H1 (cell line): ENCODE measurements at regions not wholly inside any gene's neighbourhood (a gene's known extent, or its start where the extent isn't known, plus 50 kb on each side); places are given as distances from the start of the nearest gene placed in this dataset.

Source experiments
- CTCF ChIA-PET: fragments of 300-600 bp; sonication (Branson Sonifier 250); formaldehyde crosslinking; loops from one replicate; lab custom pipeline; 2021; ENCODE audit not compliant: partially characterized antibody; lab: Charles Lee
- POLR2A ChIA-PET: fragments of 300-600 bp; sonication (Branson Sonifier 250); formaldehyde crosslinking; loops from one replicate; lab custom pipeline; 2021; ENCODE audit warnings: inconsistent platforms; ENCODE audit not compliant: partially characterized antibody; lab: Charles Lee
- DNase-seq, 2 experiments: peaks; one replicate each; pipeline versions ENCODE4 v3.0.0 to v3.0.0-alpha.2; 2010 to 2022; ENCODE audit warnings: low spot score in 2 of 2, low read depth in 1 of 2, mixed read lengths in 1 of 2
- FAIRE-seq: peaks from 2 replicates; lab custom pipeline; 2011; peaks lifted over from hg19 to GRCh38; lab: Jason Lieb, UNC
- H2AFZ ChIP-seq: 2 replicates; pipeline ENCODE4 v1.8.1; 2012; ENCODE audit warnings: low read length, inconsistent platforms
- H2AK5ac ChIP-seq: 2 replicates; pipeline ENCODE4 v1.6.1; 2013; ENCODE audit warnings: low read depth, low read length
- H2BK120ac ChIP-seq: replicated peaks from 2 replicates; pipeline ENCODE3; 2013; ENCODE audit warnings: low read depth, low read length, inconsistent platforms
- H2BK12ac ChIP-seq: 2 replicates; pipeline ENCODE4 v1.6.1; 2013; ENCODE audit warnings: low read depth, low read length
- H2BK15ac ChIP-seq: 2 replicates; pipeline ENCODE4 v1.6.1; 2013; ENCODE audit warnings: low read length
- H2BK20ac ChIP-seq: 2 replicates; pipeline ENCODE4 v1.6.1; 2013; ENCODE audit warnings: low read length
- H2BK5ac ChIP-seq: 2 replicates; pipeline ENCODE4 v1.6.1; 2013; ENCODE audit warnings: low read depth, low read length
- H3K14ac ChIP-seq: 2 replicates; pipeline ENCODE4 v1.6.1; 2013; ENCODE audit warnings: inconsistent platforms; ENCODE audit not compliant: insufficient read length
- H3K18ac ChIP-seq: 2 replicates; pipeline ENCODE4 v1.6.1; 2013; ENCODE audit warnings: low read length; ENCODE audit errors: extremely low read depth
- H3K23ac ChIP-seq: 2 replicates; pipeline ENCODE4 v1.6.1; 2013; ENCODE audit warnings: inconsistent platforms; ENCODE audit not compliant: insufficient read length
- H3K23me2 ChIP-seq: 2 replicates; pipeline ENCODE4 v1.6.1; 2013; ENCODE audit warnings: low read depth, low read length
- H3K27ac ChIP-seq: 2 replicates; pipeline ENCODE4 v1.6.1; 2011; ENCODE audit warnings: low read depth, low read length, inconsistent platforms
- H3K27me3 ChIP-seq, 4 experiments: replicated peaks in 1 of 4; 1 replicate in 1 of 4; 2 replicates in 3 of 4; pipeline versions ENCODE4 v1.6.1 to v1.8.1; 2011 to 2013; ENCODE audit warnings: low read length in 3 of 4, mild to moderate bottlenecking in 3 of 4, inconsistent platforms in 2 of 4, mixed read lengths in 2 of 4, moderate library complexity in 1 of 4; ENCODE audit not compliant: control insufficient read depth in 3 of 4, insufficient read depth in 3 of 4; ENCODE audit errors: extremely low read depth in 1 of 4
- H3K36me3 ChIP-seq, 4 experiments: 2 replicates each; pipeline versions ENCODE4 v1.6.1 to v1.8.1; 2011 to 2013; ENCODE audit warnings: mild to moderate bottlenecking in 4 of 4, low read length in 3 of 4, moderate library complexity in 2 of 4, control low read depth in 1 of 4, inconsistent platforms in 1 of 4; ENCODE audit not compliant: insufficient read depth in 4 of 4, control insufficient read depth in 2 of 4
- H3K4ac ChIP-seq: replicated peaks from 2 replicates; pipeline ENCODE3; 2013; ENCODE audit warnings: low read length, low read depth, mixed read lengths, inconsistent platforms; ENCODE audit not compliant: insufficient read length
- H3K4me1 ChIP-seq, 4 experiments: replicated peaks in 1 of 4; 1 replicate in 1 of 4; 2 replicates in 3 of 4; pipeline versions ENCODE4 v1.6.1 to v1.8.1; 2011 to 2013; ENCODE audit warnings: low read length in 3 of 4, inconsistent platforms in 2 of 4, mixed read lengths in 1 of 4; ENCODE audit not compliant: insufficient read depth in 4 of 4, control insufficient read depth in 3 of 4
- H3K4me2 ChIP-seq, 2 experiments: 2 replicates each; pipeline versions ENCODE4 v1.6.1 to v1.8.1; 2011 to 2013; ENCODE audit warnings: low read depth in 2 of 2, low read length in 2 of 2, control low read depth in 1 of 2, inconsistent platforms in 1 of 2, mild to moderate bottlenecking in 1 of 2; ENCODE audit not compliant: insufficient read depth in 1 of 2
- H3K4me3 ChIP-seq, 4 experiments: fragments of 200-600, 300-600 bp in 1 of 4; sonication (generic), shearing (Covaris generic), sonication (Bioruptor Twin) in 1 of 4; 2 replicates each; pipeline versions ENCODE4 v1.5.1 to v1.8.1; 2011 to 2016; ENCODE audit warnings: low read length in 4 of 4, low read depth in 3 of 4, control low read depth in 2 of 4, inconsistent platforms in 2 of 4, mild to moderate bottlenecking in 2 of 4, mixed read lengths in 1 of 4, moderate library complexity in 1 of 4; ENCODE audit not compliant: insufficient read depth in 2 of 4; ENCODE audit errors: extremely low read depth in 1 of 4
- H3K56ac ChIP-seq: replicated peaks from 2 replicates; pipeline ENCODE3; 2013; ENCODE audit warnings: low read depth, mild to moderate bottlenecking, mixed read lengths, low read length, inconsistent platforms; ENCODE audit not compliant: insufficient read length
- H3K79me1 ChIP-seq: 2 replicates; pipeline ENCODE4 v1.6.1; 2013; ENCODE audit warnings: low read depth, low read length, control low read depth
- H3K79me2 ChIP-seq, 2 experiments: 2 replicates each; pipeline versions ENCODE4 v1.6.1 to v1.8.1; 2012 to 2013; ENCODE audit warnings: low read length in 2 of 2, mild to moderate bottlenecking in 2 of 2, inconsistent platforms in 1 of 2; ENCODE audit not compliant: insufficient read depth in 2 of 2, control insufficient read depth in 1 of 2
- H3K9ac ChIP-seq, 4 experiments: replicated peaks in 1 of 4; 1 replicate in 1 of 4; 2 replicates in 3 of 4; pipeline versions ENCODE4 v1.6.1 to v1.8.1; 2011 to 2013; ENCODE audit warnings: low read depth in 3 of 4, low read length in 3 of 4, control low read depth in 2 of 4, mild to moderate bottlenecking in 2 of 4, moderate library complexity in 2 of 4, inconsistent platforms in 1 of 4; ENCODE audit errors: extremely low read depth in 1 of 4
- H3K9me3 ChIP-seq, 2 experiments: 2 replicates each; pipeline versions ENCODE4 v1.6.1 to v1.8.1; 2012 to 2013; ENCODE audit warnings: mild to moderate bottlenecking in 2 of 2, moderate library complexity in 2 of 2, control low read depth in 1 of 2, inconsistent platforms in 1 of 2, low read depth in 1 of 2, low read length in 1 of 2, mixed read lengths in 1 of 2; ENCODE audit not compliant: insufficient read depth in 2 of 2
- H4K20me1 ChIP-seq, 2 experiments: replicated peaks in 1 of 2; 2 replicates each; pipeline versions ENCODE3 to v1.8.1; 2011 to 2013; ENCODE audit warnings: inconsistent platforms in 2 of 2, low read length in 2 of 2, mild to moderate bottlenecking in 1 of 2; ENCODE audit not compliant: insufficient read depth in 2 of 2, control insufficient read depth in 1 of 2
- H4K5ac ChIP-seq: 2 replicates; pipeline ENCODE4 v1.6.1; 2013; ENCODE audit warnings: low read length, low read depth, mixed read lengths, inconsistent platforms; ENCODE audit not compliant: insufficient read length
- H4K8ac ChIP-seq: 2 replicates; pipeline ENCODE4 v1.8.0; 2013; ENCODE audit warnings: mild to moderate bottlenecking, moderate library complexity, low read length, inconsistent platforms; ENCODE audit not compliant: insufficient read depth; ENCODE audit errors: extremely low read depth
- H4K91ac ChIP-seq: replicated peaks from 2 replicates; pipeline ENCODE3; 2013; ENCODE audit warnings: low read length, mixed read lengths, inconsistent platforms; ENCODE audit not compliant: insufficient read length
- ASH2L ChIP-seq: fragments of 200-600, 300-600 bp; sonication (generic); IDR thresholded peaks from one replicate; pipeline ENCODE4 v1.7.1; 2017; ENCODE audit warnings: low read length
- GABPA ChIP-seq: IDR thresholded peaks from 2 replicates; pipeline ENCODE4 v1.6.1; 2011; ENCODE audit warnings: mild to moderate bottlenecking, low read length, moderate library complexity, borderline replicate concordance; ENCODE audit not compliant: insufficient read depth
- GTF2F1 ChIP-seq: IDR thresholded peaks from 2 replicates; pipeline ENCODE4 v1.6.1; 2012; ENCODE audit warnings: low read depth, low read length, improper control_type of control experiment, borderline replicate concordance
- JUN ChIP-seq: IDR thresholded peaks from 2 replicates; pipeline ENCODE4 v1.6.1; 2011; ENCODE audit warnings: low read depth, mild to moderate bottlenecking, improper control_type of control experiment, low read length
- MAFK ChIP-seq: IDR thresholded peaks from 2 replicates; pipeline ENCODE4 v1.6.1; 2012; ENCODE audit warnings: low read depth, mild to moderate bottlenecking, improper control_type of control experiment, low read length
- POU5F1 ChIP-seq: IDR thresholded peaks from 2 replicates; pipeline ENCODE4 v1.6.1; 2011; ENCODE audit warnings: low read depth, mild to moderate bottlenecking, low read length, moderate library complexity
- SIRT6 ChIP-seq: IDR thresholded peaks from one replicate; pipeline ENCODE4 v1.7.1; 2012; ENCODE audit warnings: low read length, inconsistent platforms
- TAF1 ChIP-seq: IDR thresholded peaks from 2 replicates; pipeline ENCODE4 v1.6.1; 2011; ENCODE audit warnings: mild to moderate bottlenecking, low read depth, low read length
- TBP ChIP-seq: IDR thresholded peaks from 2 replicates; pipeline ENCODE4 v1.6.1; 2011; ENCODE audit warnings: low read depth, low read length, improper control_type of control experiment
- ZNF274 ChIP-seq: IDR thresholded peaks from 2 replicates; pipeline ENCODE4 v1.7.0; 2012; ENCODE audit warnings: low read length, borderline replicate concordance; ENCODE audit errors: extremely low read depth
- WGBS, 2 experiments: shearing (Covaris generic) in 1 of 2; methylation state at CpG; one replicate each; pipeline versions ENCODE4 v1.1.6 to v1.1.7; 2013 to 2015; ENCODE audit warnings: low lambda C conversion rate in 2 of 2, mixed read lengths in 2 of 2, inconsistent platforms in 1 of 2, low coverage in 1 of 2, missing lambda C conversion rate in 1 of 2; ENCODE audit not compliant: insufficient replicate concordance in 2 of 2, insufficient coverage in 1 of 2, insufficient read length in 1 of 2; ENCODE audit errors: extremely low coverage in 1 of 2, missing lambda C conversion rate in 1 of 2; 5-methylcytosine and 5-hydroxymethylcytosine counted together
- TF ChIP-seq, protein P1 (sequence below): IDR thresholded peaks from 2 replicates; pipeline ENCODE4 v1.6.1; 2011; ENCODE audit warnings: low read length, improper control_type of control experiment
- TF ChIP-seq, protein P2 (sequence below): IDR thresholded peaks from 2 replicates; pipeline ENCODE4 v1.6.1; 2012; ENCODE audit warnings: low read length, inconsistent platforms

DNA sequence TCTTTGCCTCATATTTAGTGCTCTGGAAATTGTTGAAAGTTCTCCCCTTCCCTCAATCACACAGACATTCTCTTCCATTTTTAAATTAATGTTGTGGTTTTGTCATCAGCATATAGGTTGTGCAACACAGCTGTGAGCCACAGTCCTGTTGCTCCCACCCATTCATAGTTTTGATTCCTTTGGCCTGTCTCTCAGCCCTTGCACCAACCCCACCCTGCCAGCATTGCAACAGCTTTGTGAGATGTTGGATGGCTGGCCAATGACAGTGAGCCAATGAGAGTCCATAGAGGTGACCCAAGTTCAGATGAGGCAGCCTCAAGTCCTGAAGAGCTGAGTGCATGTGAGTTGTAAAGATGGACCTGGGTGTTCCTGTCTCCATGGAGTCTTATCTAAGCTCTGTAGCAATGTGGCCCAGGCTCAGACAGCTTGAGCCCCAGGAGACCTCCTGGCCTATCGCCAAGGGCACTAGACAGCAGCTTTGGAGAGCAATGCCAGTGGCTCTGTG is 775.5 kb downstream of the RNF144A start:
- H2BK15ac ChIP-seq, result peak overlapping the region; percentile 46; the same call in 1 of the 2 replicates
- H3K18ac ChIP-seq, result no peak overlapping the region
- no peak for FAIRE-seq
- H3K9ac ChIP-seq, result no peak overlapping the region
- peak overlapping the region; percentile 10 for H4K5ac ChIP-seq
- H3K4ac ChIP-seq, result no peak overlapping the region
- no peaks in the 10 kb centered on the region for H3K79me2 ChIP-seq
- no peak overlapping the region for H2BK5ac ChIP-seq
- H4K8ac ChIP-seq, result no peak overlapping the region
- no peak overlapping the region for H4K91ac ChIP-seq
- H3K23me2 ChIP-seq, result no peaks in the 10 kb centered on the region; the same call in 1 of the 2 replicates
- H2BK120ac ChIP-seq, result no peak overlapping the region
- ChIA-PET CTCF (interaction anchor here (1.3 kb wide), 1 partner anchor 19 kb away, joined by 3 read pairs; no protein-coding TSS in a partner anchor), POLR2A (no interaction called here)
- no peak overlapping the region for H3K23ac ChIP-seq
- no peak overlapping the region for H2AFZ ChIP-seq
- H3K4me2 ChIP-seq, result no peak overlapping the region
- H3K14ac ChIP-seq, result no peak overlapping the region
- H2BK20ac ChIP-seq, result no peak overlapping the region
- no peak overlapping the region for H3K4me3 ChIP-seq
- H3K27ac ChIP-seq, result no peak overlapping the region
- no peaks in the 10 kb centered on the region for H3K79me1 ChIP-seq
- H2BK12ac ChIP-seq, result no peak overlapping the region; the same call in 1 of the 2 replicates
- no peak overlapping the region for H3K56ac ChIP-seq
- no peaks in the 10 kb centered on the region for H3K36me3 ChIP-seq
- 90% methylated on average over 1 of the region's 1 CpG; no CpG with 5 or more reads in 1 of the 2 experiments for WGBS, 2 experiments
- no peaks in the 10 kb centered on the region; a peak in 1 of 7 replicates for H3K27me3 ChIP-seq
- no peaks in the 10 kb centered on the region for H3K9me3 ChIP-seq
- peak overlapping the region; percentile 70; the same call in 1 of the 2 replicates for H2AK5ac ChIP-seq
- no peak for DNase-seq
- no peaks in the 10 kb centered on the region; a peak in 1 of 7 replicates for H3K4me1 ChIP-seq
- no peaks in the 10 kb centered on the region for H4K20me1 ChIP-seq
- TF ChIP-seq JUN (no peak), GTF2F1 (no peak), TAF1 (no peak), ZNF274 (no peak), GABPA (no peak), ASH2L (no peak), MAFK (no peak), TBP (no peak), SIRT6 (no peak), POU5F1 (no peak)
- TF ChIP-seq, protein P1, sequence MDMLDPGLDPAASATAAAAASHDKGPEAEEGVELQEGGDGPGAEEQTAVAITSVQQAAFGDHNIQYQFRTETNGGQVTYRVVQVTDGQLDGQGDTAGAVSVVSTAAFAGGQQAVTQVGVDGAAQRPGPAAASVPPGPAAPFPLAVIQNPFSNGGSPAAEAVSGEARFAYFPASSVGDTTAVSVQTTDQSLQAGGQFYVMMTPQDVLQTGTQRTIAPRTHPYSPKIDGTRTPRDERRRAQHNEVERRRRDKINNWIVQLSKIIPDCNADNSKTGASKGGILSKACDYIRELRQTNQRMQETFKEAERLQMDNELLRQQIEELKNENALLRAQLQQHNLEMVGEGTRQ, result no peak
- TF ChIP-seq, protein P2, sequence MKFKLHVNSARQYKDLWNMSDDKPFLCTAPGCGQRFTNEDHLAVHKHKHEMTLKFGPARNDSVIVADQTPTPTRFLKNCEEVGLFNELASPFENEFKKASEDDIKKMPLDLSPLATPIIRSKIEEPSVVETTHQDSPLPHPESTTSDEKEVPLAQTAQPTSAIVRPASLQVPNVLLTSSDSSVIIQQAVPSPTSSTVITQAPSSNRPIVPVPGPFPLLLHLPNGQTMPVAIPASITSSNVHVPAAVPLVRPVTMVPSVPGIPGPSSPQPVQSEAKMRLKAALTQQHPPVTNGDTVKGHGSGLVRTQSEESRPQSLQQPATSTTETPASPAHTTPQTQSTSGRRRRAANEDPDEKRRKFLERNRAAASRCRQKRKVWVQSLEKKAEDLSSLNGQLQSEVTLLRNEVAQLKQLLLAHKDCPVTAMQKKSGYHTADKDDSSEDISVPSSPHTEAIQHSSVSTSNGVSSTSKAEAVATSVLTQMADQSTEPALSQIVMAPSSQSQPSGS, result no peak
